H1 (cell line): ENCODE measurements at regions not wholly inside any gene's neighbourhood (a gene's known extent, or its start where the extent isn't known, plus 50 kb on each side); places are given as distances from the start of the nearest gene placed in this dataset.

Experiments
- RXRA ChIP-seq: IDR thresholded peaks from 2 replicates; pipeline ENCODE4 v1.6.1; 2011; ENCODE audit warnings: low read depth, mild to moderate bottlenecking, low read length, moderate library complexity; ENCODE audit not compliant: insufficient read depth
- SAP30 ChIP-seq: fragments of 300-600 bp; sonication (generic); IDR thresholded peaks from 2 replicates; pipeline ENCODE4 v1.7.1; 2012; ENCODE audit warnings: low read length, moderate library complexity, mild to moderate bottlenecking, inconsistent platforms; ENCODE audit not compliant: insufficient read depth, insufficient replicate concordance

- no peak for TF ChIP-seq RXRA
- TF ChIP-seq SAP30, result no peak
Measured at GRCh38 chr6:43855247-43855646, 85.2 kb downstream of the VEGFA start.
